Activated CD8-positive, alpha-beta memory T cell treated with anti-CD3 and anti-CD28 coated beads, Interleukin-2, amount 50 U/mL, for 1 hour (primary cell): ENCODE measurements at regions not wholly inside any gene's neighbourhood (a gene's known extent, or its start where the extent isn't known, plus 50 kb on each side); places are given as distances from the start of the nearest gene placed in this dataset.
A peak's percentile ranks its signal among the peaks of the same experiment; 100 is the strongest.

Experiments
- DNase-seq: peaks from one replicate; pipeline ENCODE4 v3.0.0-alpha.2; 2020; ENCODE audit errors: extremely low read depth

DNA sequence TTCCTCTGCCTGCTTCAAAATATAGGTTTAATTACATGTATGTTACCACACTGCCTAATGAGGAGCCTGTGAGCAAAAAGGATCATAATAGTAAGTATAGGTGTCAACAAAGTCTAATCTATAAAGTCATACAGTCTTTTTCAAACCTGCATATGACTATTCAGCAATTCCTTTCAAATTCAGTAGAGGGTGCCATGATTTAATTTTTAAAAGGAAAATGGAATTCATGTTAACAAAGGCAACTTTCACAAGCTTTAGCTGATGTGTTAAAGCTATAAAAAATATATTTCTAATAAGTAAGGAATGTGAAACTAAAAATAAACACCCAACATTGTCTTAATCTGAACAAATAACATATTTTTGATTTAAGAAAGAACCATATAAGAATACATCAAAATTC is 52.1 kb downstream of the MPP7 start:
- no peak for DNase-seq

- DNase-seq = no peak
Measured at GRCh38 chr10:28250358-28250757, 52.5 kb downstream of the MPP7 start.

GRCh38 chr10:28249512-28249911 is 53.4 kb downstream of the MPP7 start:
- DNase-seq = no peak

GRCh38 chr10:28248092-28248491 is 54.8 kb downstream of the MPP7 start:
- DNase-seq = no peak

GRCh38 chr10:28246023-28246422 is 56.8 kb downstream of the MPP7 start:
- no peak for DNase-seq

GRCh38 chr10:28243923-28244322 is 58.9 kb downstream of the MPP7 start:
- no peak for DNase-seq

- DNase-seq = no peak
Measured at GRCh38 chr10:28242555-28243204, 60.2 kb downstream of the MPP7 start.

GRCh38 chr10:28241741-28242399 is 61.0 kb downstream of the MPP7 start:
- DNase-seq = peak; percentile 11

DNA sequence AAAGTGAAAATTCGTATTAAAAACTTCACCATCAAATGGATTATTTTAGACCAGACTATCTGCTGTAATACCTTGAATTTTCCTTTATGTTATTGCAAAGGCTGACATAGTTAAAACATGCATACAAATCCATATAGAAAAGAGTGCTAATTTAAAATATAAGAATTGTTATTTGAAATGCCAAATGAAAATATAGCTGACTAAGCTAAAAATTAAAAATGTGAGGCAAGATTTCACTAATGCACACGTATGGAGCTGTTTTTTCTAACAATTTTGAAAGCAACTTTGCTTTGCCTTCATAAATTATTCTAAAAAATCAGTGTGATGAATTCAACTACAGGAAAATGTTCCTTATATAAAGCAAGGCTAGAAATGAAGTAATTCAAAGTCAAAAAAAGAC is 62.5 kb downstream of the MPP7 start:
- no peak for DNase-seq

DNA sequence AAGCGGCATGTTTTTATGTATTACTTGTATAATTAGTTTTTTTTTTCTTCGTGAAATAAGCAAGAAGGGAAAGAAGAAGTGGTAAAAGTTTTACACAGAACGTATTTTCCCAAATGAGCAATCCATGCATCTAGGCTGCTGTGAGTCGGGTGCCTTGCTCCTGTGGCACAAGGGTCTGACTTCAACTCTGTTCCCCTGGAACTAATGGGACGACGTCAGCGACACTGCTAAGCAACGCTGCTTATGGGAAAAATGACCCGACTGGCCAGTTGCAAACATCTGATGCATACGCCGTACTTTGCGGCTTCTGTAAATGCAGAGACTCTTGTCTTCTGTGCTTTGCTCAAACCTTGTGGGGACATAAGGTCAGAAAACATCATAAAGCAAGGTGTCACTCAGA is 66.3 kb downstream of the MPP7 start:
- DNase-seq = no peak

DNA sequence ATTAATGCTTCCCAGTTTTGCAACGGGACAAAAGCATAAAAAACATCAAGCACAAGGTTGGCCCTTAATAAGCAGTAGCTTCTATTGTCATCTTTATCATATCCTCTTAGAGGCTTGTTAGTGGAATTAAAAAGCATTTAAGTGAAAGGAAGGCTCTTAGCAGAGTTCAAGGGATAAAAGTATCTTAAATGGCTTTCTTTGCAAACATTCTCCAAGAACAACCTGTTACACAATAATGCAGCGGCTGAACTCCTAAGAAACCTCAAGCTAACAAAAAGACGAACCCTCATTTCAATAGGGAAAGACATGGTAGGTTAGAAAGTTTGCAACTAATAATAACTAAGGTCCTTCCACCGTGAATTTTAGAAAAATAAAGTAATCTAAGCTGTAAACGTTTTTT is 82.1 kb downstream of the MPP7 start:
- DNase-seq = no peak

DNA sequence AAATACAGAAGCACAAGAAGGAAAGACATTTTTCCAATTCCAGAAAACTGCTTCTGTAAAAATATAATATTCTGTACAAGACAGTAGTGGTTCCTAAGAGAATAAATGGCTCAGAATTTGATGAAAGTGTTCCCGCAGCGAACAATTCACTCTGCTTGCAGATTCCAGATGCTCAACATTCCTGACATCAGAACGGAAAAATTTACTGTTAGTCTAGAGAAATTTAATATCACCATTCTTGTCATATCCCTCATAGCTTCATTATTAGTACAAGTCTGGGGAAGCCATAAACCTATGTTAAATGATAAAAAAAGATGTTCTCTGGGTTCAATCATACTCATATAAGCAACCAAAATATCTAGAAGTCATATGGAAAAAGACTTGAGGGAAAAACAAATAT is 83.6 kb downstream of the MPP7 start:
- no peak for DNase-seq

GRCh38 chr10:28217848-28218247 is 85.0 kb downstream of the MPP7 start:
- DNase-seq = no peak

GRCh38 chr10:28215930-28216329 is 86.9 kb downstream of the MPP7 start:
- no peak for DNase-seq

DNA sequence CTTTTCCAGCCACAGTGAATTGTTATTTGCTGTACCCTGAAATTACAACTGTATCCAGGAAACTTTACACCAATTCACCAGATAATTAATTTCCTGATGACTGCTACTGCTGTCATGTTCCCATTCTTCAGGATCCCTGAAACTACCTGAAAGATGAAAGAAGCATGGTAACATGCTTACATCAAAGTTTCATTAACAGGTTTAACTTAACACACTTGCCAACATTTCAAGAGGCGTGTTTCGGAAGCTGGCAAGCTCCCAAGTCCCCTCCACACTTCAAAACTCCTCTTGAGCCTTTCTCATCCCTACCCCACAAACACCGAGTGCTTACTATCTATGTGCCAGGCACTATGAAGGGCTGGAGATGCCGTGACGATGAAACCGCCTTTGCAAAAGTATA is 88.6 kb downstream of the MPP7 start:
- DNase-seq = no peak

DNA sequence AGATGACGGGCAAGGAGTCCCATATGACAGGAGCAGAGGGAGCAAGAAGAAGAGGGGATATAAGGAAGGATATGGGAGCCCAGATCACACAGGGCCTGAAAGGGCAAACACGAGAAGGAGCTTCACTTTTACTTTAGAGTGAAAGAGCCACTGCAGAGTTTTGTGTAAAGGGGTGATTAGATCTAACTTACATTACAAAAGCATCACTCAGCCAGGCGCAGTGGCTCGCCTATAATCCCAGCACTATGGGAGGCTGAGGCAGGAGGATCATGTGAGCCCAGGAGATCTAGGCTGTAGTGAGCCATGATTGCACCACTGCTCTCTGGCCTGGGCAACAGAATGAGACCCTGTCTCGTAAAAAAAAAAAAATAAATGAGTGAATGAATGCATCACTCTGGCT is 91.1 kb downstream of the MPP7 start:
- DNase-seq = no peak

GRCh38 chr10:28207799-28208198 is 95.1 kb downstream of the MPP7 start:
- no peak for DNase-seq

- DNase-seq = no peak
Measured at GRCh38 chr10:28202941-28203352, 99.9 kb downstream of the MPP7 start.

DNA sequence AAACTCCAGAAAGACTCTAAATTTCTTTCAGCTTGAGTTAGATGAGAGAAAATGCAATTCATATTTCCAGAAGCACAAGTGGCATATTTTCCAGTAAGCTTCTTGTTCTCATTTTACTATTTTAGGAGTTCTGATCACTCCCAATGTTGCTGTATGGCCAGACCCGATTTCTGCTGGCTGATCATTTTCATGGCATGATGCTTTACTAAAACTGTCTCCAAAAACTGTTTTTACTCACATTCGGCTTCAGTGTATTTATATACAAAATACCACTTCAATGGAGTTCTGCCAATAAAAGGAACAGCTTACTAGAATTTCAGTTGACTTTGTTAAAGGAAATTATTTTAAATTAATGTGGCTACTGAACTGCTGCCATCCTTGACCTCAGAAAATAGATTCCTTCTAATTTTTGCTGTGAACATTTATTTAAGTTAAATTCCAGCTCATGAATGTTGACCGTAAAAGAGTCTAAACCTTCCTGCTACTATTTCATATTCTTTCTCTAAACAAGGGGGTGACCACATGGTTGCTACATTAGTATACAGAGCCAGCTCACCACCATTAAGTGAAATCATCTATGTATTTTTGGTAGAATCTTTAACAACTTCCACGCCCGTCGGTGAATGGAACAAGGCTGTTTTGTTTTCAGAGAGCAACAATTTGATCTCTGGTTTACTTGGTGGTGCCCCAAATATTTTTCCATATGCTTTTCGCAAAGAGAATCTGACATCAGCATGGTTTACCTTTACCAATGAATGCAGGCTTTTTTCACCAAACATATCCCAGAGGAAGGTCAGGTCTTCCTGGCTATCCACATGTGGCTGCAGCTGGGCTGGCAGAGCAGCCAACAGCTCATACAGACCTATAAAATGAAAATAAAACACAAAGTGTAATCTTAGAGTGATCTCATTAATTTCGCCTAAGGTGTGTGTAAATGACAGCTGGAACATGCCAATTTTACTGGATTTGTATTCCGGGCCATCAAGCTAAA is 101.2 kb downstream of the MPP7 start:
- no peak for DNase-seq

GRCh38 chr10:28200775-28201174 is 102.1 kb downstream of the MPP7 start:
- no peak for DNase-seq

GRCh38 chr10:28199941-28200340 is 102.9 kb downstream of the MPP7 start:
- no peak for DNase-seq

GRCh38 chr10:28190196-28190595 is 112.7 kb downstream of the MPP7 start:
- no peak for DNase-seq

DNA sequence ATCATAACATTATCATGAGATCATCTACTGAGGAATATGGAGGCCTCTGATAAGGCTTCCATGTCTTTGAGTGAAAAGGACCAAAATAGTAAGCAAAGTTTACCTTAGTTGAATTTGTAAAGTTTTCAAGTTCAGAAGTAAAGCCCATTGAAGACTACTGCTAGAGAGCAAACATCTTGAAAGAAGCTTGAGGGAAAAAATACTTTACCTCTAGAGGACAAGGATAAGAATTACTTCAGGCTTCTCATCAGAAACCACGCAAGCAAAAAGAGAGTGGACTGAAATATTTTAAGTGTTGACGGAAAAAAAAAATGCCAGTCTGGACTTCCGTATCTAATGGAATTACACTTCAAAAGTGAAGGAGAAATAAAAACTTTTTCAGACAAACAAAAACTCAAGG is 114.3 kb downstream of the MPP7 start:
- DNase-seq = no peak
